ENCODE measurements at regions not wholly inside any gene's neighbourhood (a gene's known extent, or its start where the extent isn't known, plus 50 kb on each side); places are given as distances from the start of the nearest gene placed in this dataset.

DNA sequence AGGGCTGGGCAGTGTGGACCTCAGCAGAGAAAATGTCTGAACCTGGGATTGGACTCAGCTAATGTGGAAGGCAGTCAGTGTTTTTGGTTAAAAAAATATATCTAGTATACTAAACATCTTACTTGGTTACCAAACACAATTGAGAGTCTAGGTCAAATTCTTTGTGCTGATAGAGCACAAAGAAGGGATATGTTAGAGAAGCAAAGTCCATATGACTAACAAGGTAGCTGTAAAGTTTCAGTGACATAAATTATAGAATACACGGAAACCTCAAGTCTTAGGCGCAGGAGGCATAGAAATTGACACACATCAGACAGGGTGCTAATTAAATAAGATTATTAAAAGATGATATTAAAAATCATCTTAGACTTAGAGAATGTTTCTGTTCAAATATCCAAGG lies 718.3 kb downstream of the TLR4 start:
- TF ChIP-seq POLR2AphosphoS5 (IDR thresholded peaks at IDR 0.05; ENCODE audit: low read depth, low read length), result no peak
- TF ChIP-seq, protein P1, sequence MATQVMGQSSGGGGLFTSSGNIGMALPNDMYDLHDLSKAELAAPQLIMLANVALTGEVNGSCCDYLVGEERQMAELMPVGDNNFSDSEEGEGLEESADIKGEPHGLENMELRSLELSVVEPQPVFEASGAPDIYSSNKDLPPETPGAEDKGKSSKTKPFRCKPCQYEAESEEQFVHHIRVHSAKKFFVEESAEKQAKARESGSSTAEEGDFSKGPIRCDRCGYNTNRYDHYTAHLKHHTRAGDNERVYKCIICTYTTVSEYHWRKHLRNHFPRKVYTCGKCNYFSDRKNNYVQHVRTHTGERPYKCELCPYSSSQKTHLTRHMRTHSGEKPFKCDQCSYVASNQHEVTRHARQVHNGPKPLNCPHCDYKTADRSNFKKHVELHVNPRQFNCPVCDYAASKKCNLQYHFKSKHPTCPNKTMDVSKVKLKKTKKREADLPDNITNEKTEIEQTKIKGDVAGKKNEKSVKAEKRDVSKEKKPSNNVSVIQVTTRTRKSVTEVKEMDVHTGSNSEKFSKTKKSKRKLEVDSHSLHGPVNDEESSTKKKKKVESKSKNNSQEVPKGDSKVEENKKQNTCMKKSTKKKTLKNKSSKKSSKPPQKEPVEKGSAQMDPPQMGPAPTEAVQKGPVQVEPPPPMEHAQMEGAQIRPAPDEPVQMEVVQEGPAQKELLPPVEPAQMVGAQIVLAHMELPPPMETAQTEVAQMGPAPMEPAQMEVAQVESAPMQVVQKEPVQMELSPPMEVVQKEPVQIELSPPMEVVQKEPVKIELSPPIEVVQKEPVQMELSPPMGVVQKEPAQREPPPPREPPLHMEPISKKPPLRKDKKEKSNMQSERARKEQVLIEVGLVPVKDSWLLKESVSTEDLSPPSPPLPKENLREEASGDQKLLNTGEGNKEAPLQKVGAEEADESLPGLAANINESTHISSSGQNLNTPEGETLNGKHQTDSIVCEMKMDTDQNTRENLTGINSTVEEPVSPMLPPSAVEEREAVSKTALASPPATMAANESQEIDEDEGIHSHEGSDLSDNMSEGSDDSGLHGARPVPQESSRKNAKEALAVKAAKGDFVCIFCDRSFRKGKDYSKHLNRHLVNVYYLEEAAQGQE (IDR thresholded peaks at IDR 0.05; ENCODE audit: insufficient read depth in 1 of 2, low read depth in 2 of 2, low read length in 2 of 2), result no peak
- TF ChIP-seq SIN3A (IDR thresholded peaks at IDR 0.05; ENCODE audit: borderline replicate concordance, insufficient read depth, low read length), result no peak

DNA sequence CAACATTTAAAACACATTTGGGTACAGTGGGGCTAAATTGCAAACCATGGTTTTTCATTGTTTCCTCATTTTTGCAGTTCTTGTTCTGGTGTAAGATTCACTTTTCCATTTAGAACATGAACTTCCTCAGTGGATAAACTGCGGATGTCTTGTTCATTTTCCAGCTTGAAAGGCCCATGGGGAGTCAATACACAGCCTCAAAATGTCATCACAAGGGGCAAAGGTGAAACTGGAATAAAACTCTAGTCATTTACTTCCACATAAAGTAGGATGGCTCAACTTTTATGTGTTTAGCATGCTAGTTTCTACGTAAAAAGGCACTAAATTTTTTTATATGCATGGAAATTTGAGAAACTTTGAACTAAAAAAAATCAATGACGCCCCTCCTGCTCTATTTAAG lies 718.8 kb downstream of the TLR4 start:
- TF ChIP-seq, protein P1 (IDR thresholded peaks at IDR 0.05; ENCODE audit: insufficient read depth in 1 of 2, low read depth in 2 of 2, low read length in 2 of 2), result no peak
- TF ChIP-seq TAF1 (IDR thresholded peaks at IDR 0.05; ENCODE audit: borderline replicate concordance, insufficient read depth, low read length) (no peak), POLR2AphosphoS5 (IDR thresholded peaks at IDR 0.05; ENCODE audit: low read depth, low read length) (no peak), SIN3A (IDR thresholded peaks at IDR 0.05; ENCODE audit: borderline replicate concordance, insufficient read depth, low read length) (no peak), FOXP2 (optimal IDR thresholded peaks at IDR 0.05; ENCODE audit: borderline replicate concordance, extremely low read depth, extremely low read length, insufficient read depth) (no peak)

DNA sequence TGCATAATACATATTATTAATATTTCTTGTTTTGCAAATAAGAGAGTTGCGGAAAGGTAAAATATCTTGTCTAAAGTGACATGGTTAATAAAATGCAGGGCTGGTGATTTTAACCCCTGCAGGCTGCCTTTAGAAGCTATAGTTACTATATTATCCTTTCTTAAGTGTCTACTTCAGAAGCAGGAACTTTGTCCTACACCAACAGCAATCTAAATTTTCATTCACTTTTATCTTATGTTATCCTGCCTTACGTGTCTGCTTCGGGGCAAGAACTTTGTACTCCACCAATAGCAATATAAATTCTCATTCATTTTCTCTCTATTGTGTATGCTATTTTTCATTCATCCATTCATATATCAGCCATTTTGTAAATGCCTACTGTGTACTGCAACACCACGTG lies 719.5 kb downstream of the TLR4 start:
- no peak for TF ChIP-seq SIN3A (IDR thresholded peaks at IDR 0.05; ENCODE audit: borderline replicate concordance, insufficient read depth, low read length)
- TF ChIP-seq, protein P1 (IDR thresholded peaks at IDR 0.05; ENCODE audit: insufficient read depth in 1 of 2, low read depth in 2 of 2, low read length in 2 of 2), result no peak
- no peak for TF ChIP-seq FOXP2 (optimal IDR thresholded peaks at IDR 0.05; ENCODE audit: borderline replicate concordance, extremely low read depth, extremely low read length, insufficient read depth)
- no peak for TF ChIP-seq TAF1 (IDR thresholded peaks at IDR 0.05; ENCODE audit: borderline replicate concordance, insufficient read depth, low read length)

DNA sequence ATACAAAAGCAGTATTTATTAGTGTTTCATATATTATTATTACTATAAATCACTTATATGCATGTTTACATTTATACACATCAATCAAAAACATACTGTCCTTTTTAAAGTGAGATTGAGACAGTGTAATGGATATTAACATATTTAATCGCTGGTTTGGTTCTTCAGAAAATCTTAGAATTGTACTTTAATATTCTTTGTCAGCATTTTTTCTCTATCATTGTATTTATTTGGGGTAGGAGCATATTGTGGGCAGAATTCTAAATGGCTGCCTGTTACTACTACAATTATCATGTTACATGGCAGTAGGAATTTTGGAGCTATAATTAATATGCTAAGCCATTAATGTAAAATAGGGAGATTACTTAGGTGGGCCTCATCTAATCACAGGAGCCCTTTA lies 722.6 kb downstream of the TLR4 start:
- TF ChIP-seq SIN3A (IDR thresholded peaks at IDR 0.05; ENCODE audit: borderline replicate concordance, insufficient read depth, low read length) (no peak), TAF1 (IDR thresholded peaks at IDR 0.05; ENCODE audit: borderline replicate concordance, insufficient read depth, low read length) (no peak), POLR2AphosphoS5 (IDR thresholded peaks at IDR 0.05; ENCODE audit: low read depth, low read length) (no peak), FOXP2 (optimal IDR thresholded peaks at IDR 0.05; ENCODE audit: borderline replicate concordance, extremely low read depth, extremely low read length, insufficient read depth) (no peak)
- TF ChIP-seq, protein P1 (IDR thresholded peaks at IDR 0.05; ENCODE audit: insufficient read depth in 1 of 2, low read depth in 2 of 2, low read length in 2 of 2), result no peak

DNA sequence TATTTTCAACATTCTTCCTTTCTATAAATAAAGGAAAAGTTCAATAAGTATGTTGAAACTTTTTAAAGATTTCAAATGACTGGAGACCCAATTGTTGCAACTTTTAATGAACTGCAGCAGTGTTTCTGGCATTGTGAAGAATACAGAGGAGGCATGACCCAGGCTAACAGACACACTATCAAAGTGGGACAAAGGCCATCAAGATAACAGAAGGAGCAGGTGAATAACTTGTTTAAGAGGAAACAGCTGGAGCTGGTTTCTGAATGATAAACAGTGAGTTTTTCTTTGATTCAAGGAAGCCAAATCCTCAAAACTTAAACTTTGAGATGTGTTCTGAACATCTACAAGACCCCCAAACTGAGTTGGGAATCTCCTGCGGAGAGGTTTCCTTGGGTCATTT lies 734.6 kb downstream of the TLR4 start:
- TF ChIP-seq FOXP2 (optimal IDR thresholded peaks at IDR 0.05; ENCODE audit: borderline replicate concordance, extremely low read depth, extremely low read length, insufficient read depth), result no peak
- TF ChIP-seq, protein P1 (IDR thresholded peaks at IDR 0.05; ENCODE audit: insufficient read depth in 1 of 2, low read depth in 2 of 2, low read length in 2 of 2), result no peak
- no peak for TF ChIP-seq TAF1 (IDR thresholded peaks at IDR 0.05; ENCODE audit: borderline replicate concordance, insufficient read depth, low read length)
- TF ChIP-seq POLR2AphosphoS5 (IDR thresholded peaks at IDR 0.05; ENCODE audit: low read depth, low read length), result no peak
- TF ChIP-seq SIN3A (IDR thresholded peaks at IDR 0.05; ENCODE audit: borderline replicate concordance, insufficient read depth, low read length), result no peak
